T47D (cell line): ENCODE measurements at regions not wholly inside any gene's neighbourhood (a gene's known extent, or its start where the extent isn't known, plus 50 kb on each side); places are given as distances from the start of the nearest gene placed in this dataset.

ENCODE experiments used
- DNase-seq, 2 experiments: peaks; one replicate each; pipeline versions ENCODE4 v3.0.0 to v3.0.0-alpha.2; 2011 to 2012; ENCODE audit warnings: low read depth in 1 of 2, low spot score in 1 of 2
- JUND ChIP-seq: IDR thresholded peaks from 2 replicates; pipeline ENCODE4 v1.6.1; 2012; ENCODE audit warnings: low read depth
- in situ Hi-C: cut with HindIII; loops from 2 replicates; pipeline ENCODE4 v1.10.0; 2016; ENCODE audit warnings: low sequenced_read_pairs, low pct_unique_long_range_greater_than_20kb

DNA sequence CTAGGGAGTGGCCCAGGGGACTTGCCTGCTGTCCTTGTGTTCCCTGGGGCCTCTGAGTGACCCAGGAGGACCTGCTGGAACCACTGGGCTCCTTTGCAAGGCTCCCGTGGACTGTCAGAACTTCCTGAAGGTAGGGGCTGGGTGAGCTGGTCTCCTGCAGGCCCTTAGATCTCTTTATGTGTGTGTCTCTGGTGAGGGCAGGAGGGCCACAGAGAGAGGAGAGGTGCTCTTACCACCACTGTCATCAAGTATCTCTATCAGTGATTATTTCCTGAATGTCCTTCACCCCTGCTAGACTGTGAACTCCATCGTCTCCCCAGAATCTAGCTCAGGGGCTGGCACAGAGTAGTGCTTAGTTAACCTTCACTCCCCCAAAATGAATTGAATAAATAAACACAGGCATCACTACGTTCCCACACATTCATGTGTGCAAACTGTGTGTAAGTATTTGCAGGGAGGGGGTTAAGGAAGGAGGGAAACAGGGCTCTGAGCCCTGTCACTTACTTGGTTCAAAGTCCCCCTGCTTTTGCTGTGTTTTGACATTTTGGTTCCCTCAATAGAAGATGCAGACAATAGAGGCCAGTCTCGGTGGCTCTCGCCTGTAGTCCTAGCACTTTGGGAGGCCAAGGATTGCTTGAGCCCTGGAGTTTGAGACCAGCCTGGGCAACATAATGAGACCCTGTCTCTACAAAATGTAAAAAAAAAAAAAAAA, 100.8 kb upstream of the HAAO start:
- in situ Hi-C loops: no loop called here
- DNase-seq: no peak
- TF ChIP-seq JUND: no peak

- TF ChIP-seq JUND: no peak
- in situ Hi-C loops: no loop called here
- no peak for DNase-seq
These were observed 98.5 kb upstream of the HAAO start for GRCh38 chr2:42890791-42891355.

DNA sequence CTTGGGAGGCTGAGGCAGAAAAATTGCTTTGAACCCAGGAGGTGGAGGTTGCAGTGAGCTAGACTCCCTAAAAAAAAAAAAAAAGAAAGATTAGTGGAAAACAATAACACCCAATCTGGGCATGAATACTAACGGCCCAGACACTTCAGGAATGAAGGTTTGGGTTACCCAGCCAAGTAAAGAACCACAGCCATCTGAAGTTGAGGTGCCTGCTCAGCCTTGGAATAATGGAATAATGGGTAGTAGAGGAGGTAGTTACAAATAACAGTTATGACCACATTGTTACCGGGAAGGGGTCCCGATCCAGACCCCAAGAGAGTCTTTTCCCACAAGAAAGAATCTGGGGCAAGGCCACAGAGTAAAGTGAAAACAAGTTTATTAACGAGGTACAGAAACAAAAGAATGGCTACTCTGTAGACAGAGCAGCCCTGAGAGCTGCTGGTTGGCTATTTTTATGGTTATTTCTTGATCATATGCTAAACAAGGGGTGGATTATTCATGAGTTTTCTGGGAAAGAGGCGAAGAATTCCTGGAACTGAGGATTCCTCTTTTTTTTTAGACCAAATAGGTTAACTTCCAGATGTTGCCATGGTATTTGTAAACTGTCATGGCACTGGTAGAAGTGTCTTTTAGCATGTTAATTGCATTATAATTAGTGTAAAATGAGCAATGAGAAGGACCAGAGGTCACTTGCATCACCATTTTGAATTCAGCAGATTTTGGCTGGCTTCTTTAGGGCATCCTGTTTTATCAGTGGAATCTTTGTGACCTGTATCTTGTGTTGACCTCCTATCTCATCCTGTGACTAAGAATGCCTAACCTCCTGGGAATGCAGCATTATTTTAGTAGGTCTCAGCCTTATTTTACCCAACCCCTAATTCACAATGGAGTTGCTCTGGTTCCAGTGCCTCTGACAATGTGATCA, 96.2 kb upstream of the HAAO start:
- in situ Hi-C loops: no loop called here
- no peak for TF ChIP-seq JUND
- no peak for DNase-seq

DNA sequence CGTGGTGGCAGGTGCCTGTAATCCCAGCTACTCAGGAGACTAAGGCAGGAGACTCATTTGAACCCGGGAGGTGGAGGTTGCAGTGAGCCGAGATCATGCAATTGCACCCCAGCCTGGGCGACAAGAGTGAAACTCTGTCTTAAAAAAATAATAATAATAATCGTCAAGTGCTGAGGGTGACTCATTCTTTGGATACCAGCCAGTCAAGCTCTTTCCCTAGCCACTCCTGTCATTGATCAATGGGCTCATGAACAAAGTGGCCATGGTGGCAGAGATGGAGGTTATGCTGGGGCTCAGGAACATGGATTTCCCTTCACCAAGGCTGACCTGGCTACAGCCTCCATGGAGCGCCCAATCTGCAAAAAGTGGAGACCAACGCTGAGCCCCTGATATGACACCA, 94.5 kb upstream of the HAAO start:
- TF ChIP-seq JUND: no peak
- in situ Hi-C loops: no loop called here
- no peak for DNase-seq

- TF ChIP-seq JUND: no peak
- no peak for DNase-seq
- in situ Hi-C loops: no loop called here
These were observed 90.4 kb upstream of the HAAO start for GRCh38 chr2:42882756-42883155.

- in situ Hi-C loops: no loop called here
- DNase-seq: no peak
- TF ChIP-seq JUND: no peak
These were observed 89.3 kb upstream of the HAAO start for GRCh38 chr2:42881732-42882131.

DNA sequence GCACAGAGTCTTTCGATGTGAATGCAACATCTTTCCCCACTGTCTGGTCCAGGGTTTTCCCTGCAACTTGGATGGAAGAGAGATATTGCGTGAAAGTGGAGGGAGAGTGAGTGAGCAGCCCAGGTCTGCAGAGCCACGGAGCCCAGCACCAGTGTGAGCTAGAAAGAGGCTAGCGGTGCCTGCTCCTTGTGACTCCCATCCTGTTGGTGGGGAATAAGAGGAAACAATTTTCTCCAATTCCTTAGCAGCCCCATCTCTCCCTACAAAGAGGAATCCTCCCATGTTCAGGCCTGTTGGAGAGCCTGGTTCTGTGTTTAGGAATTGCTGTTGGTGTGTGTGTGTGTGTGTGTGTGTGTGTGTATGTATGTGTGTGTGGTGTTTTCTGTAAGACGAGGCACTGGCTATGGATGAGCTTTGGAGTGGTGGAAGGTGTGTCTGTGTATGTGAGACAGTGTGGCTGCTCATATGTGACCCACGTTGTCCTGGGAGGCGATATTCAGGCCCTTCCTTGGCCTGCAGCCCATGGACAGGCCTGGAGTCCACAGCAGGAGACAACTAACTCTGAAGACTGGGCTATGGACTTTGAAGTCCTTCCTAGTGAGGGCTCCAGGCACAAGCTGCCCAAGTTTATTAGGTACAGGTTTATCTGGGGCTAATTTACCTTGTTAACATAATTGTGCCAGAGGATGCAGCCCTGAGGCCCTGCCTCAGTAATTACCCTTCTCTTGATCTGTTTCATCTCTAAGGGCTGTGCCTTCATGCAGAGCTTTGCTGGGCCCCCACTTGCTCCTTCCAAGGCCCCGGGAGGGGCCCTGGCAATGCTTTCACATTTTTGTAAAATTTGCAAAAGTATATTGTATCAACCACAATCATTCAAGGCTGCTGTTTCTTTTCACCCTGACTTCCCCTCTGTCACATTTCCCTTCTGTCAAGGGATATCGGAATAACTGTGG, 88.6 kb upstream of the HAAO start:
- no peak for TF ChIP-seq JUND
- in situ Hi-C loops: no loop called here
- no peak for DNase-seq

GRCh38 chr2:42879913-42880737, 87.7 kb upstream of the HAAO start:
- DNase-seq: no peak
- TF ChIP-seq JUND: no peak
- in situ Hi-C loops: no loop called here

DNA sequence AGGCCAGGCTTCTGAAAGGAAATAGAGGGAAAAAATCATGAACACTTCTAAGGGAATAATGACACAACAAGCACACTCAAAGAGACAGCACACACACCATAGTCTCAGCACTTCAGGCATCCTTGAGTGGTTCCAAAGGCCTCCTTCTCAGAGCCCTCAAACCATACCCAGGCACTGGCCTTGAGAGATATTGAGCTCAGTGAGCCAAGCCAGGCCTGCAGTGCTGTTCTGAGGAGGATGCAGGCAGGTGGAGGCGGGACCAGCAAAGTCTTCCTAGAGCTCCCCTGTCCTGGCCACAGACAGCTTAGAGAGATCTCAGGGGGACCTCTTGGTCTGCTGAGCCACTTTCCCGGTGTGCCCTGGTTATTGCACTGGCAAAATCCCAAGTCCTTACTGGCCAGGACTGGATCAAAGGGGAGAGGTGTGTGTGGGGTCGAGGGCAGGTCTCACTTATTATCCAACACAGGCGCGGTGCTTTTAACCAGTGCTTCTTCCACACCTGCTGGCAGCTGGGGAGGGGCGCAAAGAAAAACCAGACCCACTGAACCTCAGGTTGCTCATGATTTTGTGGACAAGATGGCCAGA, 86.8 kb upstream of the HAAO start:
- in situ Hi-C loops: no loop called here
- DNase-seq: no peak
- no peak for TF ChIP-seq JUND

- no peak for TF ChIP-seq JUND
- no peak for DNase-seq
- in situ Hi-C loops: no loop called here
These were observed 86.2 kb upstream of the HAAO start for GRCh38 chr2:42878581-42878980.

- DNase-seq: no peak
- TF ChIP-seq JUND: no peak
- in situ Hi-C loops: no loop called here
These were observed 85.6 kb upstream of the HAAO start for GRCh38 chr2:42877936-42878335.
